ENCODE measurements at regions not wholly inside any gene's neighbourhood (a gene's known extent, or its start where the extent isn't known, plus 50 kb on each side); places are given as distances from the start of the nearest gene placed in this dataset.
A peak's percentile ranks its signal among the peaks of the same experiment; 100 is the strongest.

DNA sequence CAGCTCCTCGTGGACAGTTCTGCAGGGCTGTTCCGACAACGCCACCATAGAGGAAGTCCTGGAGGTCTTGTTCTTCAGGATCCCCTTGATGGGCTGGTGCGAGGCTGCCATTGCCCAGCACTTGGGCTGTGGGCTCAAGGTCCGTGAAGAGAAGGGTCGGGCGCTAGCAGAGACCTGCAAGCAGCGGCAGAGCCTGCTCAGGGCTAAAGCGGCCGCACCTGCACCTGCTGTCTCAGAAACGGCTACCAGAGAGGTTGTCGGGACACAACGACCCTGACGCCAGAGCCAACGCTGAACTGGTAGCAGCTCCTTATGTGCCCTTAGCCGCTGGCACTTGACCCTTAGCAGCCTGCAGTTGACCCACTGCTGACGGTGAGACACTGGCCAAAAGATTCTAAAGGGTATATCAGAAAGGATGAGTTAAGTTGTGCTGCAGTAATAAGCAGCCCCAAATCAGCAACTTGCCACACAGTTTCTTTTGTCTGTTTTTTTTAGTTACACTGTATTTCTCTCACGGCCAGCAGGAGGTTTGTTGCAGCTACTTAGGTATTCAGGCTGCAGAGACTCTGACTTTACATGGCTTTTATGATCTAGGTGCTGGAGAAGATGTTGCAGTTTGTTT lies 55.5 kb upstream of the ST6GAL2 start:
- no peak for DNase-seq (ENCODE audit: low spot score)

- no peak for DNase-seq (ENCODE audit: low spot score)
Observed at GRCh38 chr2:106943468-106944200, 57.7 kb upstream of the ST6GAL2 start.

DNA sequence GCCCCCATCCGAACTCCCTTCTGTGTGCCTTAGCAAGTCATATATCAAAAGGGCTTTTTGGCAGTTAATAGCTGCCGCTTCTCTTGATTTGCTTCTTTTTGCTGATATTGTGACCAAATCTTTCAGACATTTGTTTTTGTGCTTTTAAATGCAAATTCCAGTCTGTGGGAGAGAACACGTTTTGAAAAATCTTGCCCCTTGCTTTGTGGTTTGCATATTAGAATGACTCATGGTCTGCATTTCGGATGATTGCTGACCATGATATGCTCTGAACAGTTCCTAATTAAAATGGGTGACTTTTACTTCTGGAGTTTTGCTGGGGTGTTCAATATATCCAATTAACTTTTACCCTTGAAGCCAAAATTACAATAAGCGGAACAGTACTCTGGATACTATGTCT lies 58.2 kb upstream of the ST6GAL2 start:
- peak; percentile 64 for DNase-seq (ENCODE audit: low spot score)

DNA sequence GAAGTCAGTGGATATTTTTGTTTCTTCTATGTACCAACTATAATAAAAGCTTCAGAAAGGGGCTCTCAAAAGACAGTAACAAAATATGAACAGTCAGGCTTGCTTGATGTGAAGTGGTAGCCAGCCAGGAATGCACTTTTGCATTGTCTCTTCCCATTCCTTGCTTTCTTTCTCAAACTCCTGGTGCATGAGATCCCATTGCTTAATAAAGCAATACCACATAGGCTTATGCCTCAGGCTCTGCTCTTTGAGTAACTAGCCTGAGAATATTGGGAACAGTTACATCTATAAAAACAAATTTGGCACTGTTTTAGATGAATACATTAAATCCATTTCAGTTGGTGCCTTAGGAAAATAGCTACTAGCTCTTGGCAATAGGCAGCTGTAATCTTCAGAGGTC lies 62.6 kb upstream of the ST6GAL2 start:
- no peak for DNase-seq (ENCODE audit: low spot score)

- no peak for DNase-seq (ENCODE audit: low spot score)
Observed at GRCh38 chr2:106953236-106953635, 67.3 kb upstream of the ST6GAL2 start.

GRCh38 chr2:106953779-106954178 lies 67.8 kb upstream of the ST6GAL2 start:
- no peak for DNase-seq (ENCODE audit: low spot score)

- no peak for DNase-seq (ENCODE audit: low spot score)
Observed at GRCh38 chr2:106954304-106954703, 68.3 kb upstream of the ST6GAL2 start.

DNA sequence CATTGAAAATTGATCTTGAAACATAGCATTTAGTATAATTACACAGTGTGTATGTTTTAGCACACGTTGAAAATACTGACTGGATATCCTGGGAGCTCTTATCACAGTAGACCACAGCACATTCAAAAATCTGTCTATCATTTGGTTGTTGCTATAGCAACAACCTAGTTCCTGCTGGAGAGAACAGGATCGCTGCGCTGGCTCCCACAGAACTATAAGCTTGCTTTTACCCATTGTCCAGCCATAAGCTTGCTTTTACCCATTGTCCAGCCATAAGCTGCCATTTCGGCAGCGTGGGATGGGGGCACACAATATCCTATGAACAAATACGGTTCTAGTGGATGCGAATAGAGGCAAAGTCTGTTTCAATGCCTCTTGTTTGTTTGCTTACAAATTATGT lies 70.4 kb upstream of the ST6GAL2 start:
- no peak for DNase-seq (ENCODE audit: low spot score)

DNA sequence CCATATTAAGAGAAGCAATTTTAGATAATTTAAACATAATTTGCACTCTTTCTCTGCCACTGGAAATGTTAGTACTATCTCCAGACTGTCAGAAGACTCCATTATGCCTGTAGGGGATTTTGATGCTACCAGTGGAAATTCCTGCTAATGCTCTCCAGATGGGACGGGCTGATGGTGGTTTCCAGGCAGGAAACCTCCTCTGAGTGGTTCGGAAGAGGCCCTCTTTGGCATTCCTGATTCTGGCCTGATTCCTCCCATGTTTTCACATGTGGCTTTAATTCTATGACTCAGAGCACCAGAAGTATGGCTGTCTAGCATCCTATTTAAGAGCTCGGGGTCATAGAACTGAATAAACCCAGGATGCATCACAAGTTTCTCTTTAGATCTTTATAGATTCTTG lies 70.9 kb upstream of the ST6GAL2 start:
- DNase-seq (ENCODE audit: low spot score), result peak; percentile 92

DNA sequence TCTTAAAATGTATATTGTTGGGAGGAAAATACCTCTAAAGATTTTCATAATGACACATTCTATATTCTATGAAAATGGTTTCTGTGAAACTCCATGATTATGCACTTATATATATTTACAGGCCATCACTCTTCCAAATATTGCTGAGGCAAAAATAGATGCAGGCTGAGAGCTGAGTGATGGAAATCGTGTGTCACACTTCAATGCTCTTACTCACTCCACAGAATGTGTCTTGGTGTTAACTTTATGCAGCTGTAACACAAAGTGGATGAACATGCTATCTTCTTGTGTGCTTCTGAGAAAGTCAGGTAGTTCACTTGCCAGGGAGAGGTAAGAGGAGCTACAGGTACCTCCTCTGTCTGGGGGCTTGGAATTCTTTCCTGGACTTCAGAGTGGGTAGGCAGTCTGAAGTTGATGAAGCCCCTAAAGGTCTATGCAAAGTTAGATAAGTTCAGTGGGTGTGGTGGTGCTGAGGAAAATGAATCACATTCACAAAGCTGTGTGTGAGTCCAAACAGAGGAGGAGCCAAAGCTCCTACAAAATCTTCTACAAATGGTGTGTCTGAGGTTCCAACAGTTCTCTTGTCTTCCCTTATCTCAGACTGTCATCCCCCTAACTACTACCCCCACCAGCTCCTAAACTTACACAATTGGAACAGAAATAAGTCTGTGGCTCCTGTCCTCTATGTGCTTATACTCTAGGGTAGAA lies 74.2 kb upstream of the ST6GAL2 start:
- no peak for DNase-seq (ENCODE audit: low spot score)

DNA sequence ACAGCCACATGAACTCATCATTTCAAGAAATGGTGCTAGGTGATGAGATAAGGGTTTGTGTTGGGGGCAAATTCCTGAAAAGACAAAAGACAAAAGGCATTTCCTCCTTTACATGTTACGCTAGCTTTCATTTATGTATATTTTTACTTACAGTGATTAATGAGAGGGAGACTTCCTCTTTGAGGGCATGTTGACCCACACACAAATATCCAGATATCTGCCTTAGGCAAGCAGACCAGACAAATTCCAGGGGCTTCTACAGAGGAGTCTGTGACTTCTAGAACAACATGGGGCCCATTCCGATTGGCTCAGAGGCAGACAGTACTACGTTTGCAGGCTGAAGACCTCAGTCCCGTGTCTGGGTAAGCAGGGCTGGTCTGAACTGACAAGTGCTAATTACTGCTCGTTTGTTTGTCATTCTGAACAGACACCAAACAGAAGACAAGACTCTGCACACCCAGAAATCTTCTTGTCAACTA lies 74.8 kb upstream of the ST6GAL2 start:
- DNase-seq (ENCODE audit: low spot score), result no peak

- no peak for DNase-seq (ENCODE audit: low spot score)
Observed at GRCh38 chr2:106961328-106961727, 75.4 kb upstream of the ST6GAL2 start.

- DNase-seq (ENCODE audit: low spot score), result no peak
Observed at GRCh38 chr2:106963156-106963555, 77.2 kb upstream of the ST6GAL2 start.

GRCh38 chr2:106963893-106964292 lies 77.9 kb upstream of the ST6GAL2 start:
- no peak for DNase-seq (ENCODE audit: low spot score)

DNA sequence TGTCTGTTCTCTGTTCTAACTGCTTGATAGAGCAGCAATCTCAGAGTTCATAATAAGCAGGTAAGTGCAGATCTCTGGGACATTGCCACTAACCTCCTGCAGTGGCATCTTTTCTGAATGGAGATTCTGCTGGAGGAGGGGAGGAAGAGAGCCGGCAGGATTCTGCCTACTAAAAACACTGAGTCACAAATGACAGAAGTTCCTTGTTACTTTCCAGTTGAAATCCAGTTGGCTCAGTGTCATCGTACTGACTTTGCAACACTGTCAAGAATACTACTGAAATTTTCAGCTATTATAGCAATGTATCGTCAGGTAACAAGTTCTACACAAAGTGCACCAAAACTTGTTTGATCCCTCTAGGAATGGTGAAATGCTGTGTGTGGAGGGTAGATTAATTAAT lies 79.6 kb upstream of the ST6GAL2 start:
- no peak for DNase-seq (ENCODE audit: low spot score)

GRCh38 chr2:106969777-106970176 lies 83.8 kb upstream of the ST6GAL2 start:
- no peak for DNase-seq (ENCODE audit: low spot score)

DNA sequence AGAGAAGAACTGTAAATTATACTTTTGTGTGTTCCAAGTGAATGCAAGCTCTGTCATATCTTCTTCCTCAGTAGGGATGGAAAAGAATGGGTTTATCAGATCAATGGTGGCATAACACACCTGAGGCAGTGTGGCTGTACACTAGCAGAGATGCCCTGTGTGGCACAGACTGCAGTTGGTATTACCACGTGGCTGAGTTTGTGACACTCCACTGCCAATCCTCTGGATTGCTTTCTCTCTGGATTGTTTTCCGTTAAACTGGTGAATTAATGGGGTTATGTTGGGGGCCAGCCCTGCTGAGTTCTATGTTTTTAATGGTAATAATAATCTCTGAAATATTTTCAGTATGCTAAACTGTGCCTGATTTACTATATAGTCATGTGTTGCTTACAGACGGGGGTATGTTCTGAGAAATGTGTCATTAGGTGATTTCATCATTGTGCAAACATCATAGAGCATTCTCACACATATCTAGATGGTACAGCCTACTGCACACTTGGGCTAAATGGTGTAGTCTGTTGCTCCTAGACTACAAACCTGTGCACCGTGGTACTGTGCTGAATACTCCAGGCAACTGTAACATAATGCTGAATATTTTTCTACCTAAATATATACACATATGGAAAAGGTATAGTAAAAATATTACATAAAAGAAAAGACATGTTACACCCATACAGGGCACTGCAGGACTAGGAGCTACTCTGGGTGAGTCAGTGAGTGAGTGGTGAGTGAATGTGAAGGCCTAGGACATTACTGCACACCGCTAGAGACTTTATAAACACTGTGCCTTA lies 84.7 kb upstream of the ST6GAL2 start:
- no peak for DNase-seq (ENCODE audit: low spot score)

DNA sequence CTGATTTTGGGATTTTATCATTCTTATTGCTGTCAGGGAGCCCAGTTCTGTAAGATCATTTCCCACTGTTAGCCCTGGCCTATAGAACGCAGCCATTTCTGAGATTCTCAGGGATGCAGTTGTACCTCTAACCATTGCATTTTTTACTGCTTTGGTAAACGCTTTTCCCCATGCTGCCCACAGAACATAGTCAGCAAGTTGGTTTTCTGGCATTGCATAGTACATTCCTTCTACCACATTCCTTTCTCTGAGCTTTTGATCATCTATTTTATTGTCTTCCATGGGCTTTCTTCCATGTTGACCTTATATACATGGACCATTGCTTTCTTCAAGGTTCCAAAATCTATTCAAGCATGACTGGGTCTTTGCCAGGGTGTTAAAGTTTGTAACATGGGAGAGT lies 86.8 kb upstream of the ST6GAL2 start:
- DNase-seq (ENCODE audit: low spot score), result peak; percentile 35

- no peak for DNase-seq (ENCODE audit: low spot score)
Observed at GRCh38 chr2:106974891-106975290, 88.9 kb upstream of the ST6GAL2 start.

DNA sequence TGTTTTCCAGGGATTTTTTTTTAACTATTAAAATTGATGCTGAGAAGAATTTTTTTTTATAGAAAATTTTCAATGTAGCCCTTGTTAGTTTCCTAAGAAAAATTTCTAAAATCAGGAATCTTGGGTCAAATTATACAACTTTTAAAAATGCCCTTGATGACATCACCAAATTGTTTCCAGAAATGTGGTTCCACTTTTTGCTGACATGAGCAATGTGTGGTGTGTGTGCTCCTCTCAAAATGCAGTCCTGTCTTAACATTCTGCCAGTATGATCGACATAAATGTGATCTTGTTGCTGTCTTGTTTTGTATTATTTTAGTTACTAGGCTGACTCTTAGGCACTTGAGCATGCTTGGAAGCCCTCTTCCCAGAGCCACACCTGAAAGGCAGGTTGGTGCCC lies 89.7 kb upstream of the ST6GAL2 start:
- no peak for DNase-seq (ENCODE audit: low spot score)

DNA sequence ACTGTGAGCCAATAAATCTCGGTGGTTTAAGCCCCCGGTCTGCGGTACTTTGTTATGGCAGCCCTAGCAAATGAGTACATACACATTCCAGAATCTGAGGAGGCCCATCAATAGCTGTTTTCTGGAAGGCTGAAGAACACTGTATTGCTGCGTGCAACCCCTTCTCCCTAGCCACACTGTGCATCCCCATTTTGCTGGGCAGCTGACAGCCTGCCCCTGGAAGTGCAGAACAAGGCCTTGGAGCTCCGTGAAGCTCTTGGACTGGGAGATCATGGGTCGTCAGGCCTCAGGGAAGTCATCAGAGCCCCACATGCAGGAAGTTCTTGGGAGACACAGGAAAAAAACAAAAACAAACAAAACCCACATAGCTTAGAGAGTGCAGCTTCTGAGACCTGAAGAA lies 90.6 kb upstream of the ST6GAL2 start:
- no peak for DNase-seq (ENCODE audit: low spot score)

- DNase-seq (ENCODE audit: low spot score), result no peak
Observed at GRCh38 chr2:106977717-106978116, 91.8 kb upstream of the ST6GAL2 start.
